ENCODE measurements at regions not wholly inside any gene's neighbourhood (a gene's known extent, or its start where the extent isn't known, plus 50 kb on each side); places are given as distances from the start of the nearest gene placed in this dataset.

- Histone ChIP-seq H3K27ac (peak overlapping the region; percentile 2 to 85 (median 70)), H3K4me3 (no peak overlapping the region), H3K9me3 (no peaks in the 10 kb centered on the region), H3K4me1 (peaks cover 0 to 24% (median 9%) of the 10 kb centered on the region in 6 donors), H3K27me3 (replicated peaks in 1 of 7) (no peaks in the 10 kb centered on the region), H3K36me3 (no peaks in the 10 kb centered on the region)
- DNase-seq: no peak
- intact Hi-C loops (cut with DNase I; ENCODE audit: low total_unique reads): no loop called here
- WGBS, 5 donors: 57 to 71% (median 62%) methylated on average over 6 of the region's 6 CpGs
- TF ChIP-seq POLR2AphosphoS5 (IDR thresholded peaks at IDR 0.05) (peak in 1 of 3 donors; percentile 50), CTCF (IDR thresholded peaks at IDR 0.05 in 8 of 11, conservative IDR thresholded peaks at IDR 0.05 in 3 of 11) (no peak), POLR2A (IDR thresholded peaks at IDR 0.05) (no peak)
Measured at GRCh38 chr21:39055167-39055767, 128.0 kb downstream of the PSMG1 start.

- Histone ChIP-seq H3K27ac (peak overlapping the region in 7 of 8 donors; percentile 59 to 85 (median 70)), H3K4me3 (no peak overlapping the region), H3K27me3 (replicated peaks in 1 of 7) (no peaks in the 10 kb centered on the region), H3K36me3 (no peaks in the 10 kb centered on the region), H3K4me1 (peaks cover 0 to 24% (median 9%) of the 10 kb centered on the region in 6 donors), H3K9me3 (no peaks in the 10 kb centered on the region)
- intact Hi-C loops (cut with DNase I; ENCODE audit: low total_unique reads): no loop called here
- DNase-seq: no peak
- 73 to 94% (median 87%) methylated on average over 4 of the region's 4 CpGs for WGBS, 5 donors
- no peak for TF ChIP-seq POLR2AphosphoS5 (IDR thresholded peaks at IDR 0.05)
- no peak for TF ChIP-seq POLR2A (IDR thresholded peaks at IDR 0.05)
- no peak for TF ChIP-seq CTCF (IDR thresholded peaks at IDR 0.05 in 8 of 11, conservative IDR thresholded peaks at IDR 0.05 in 3 of 11)
Measured at GRCh38 chr21:39054066-39054465, 129.2 kb downstream of the PSMG1 start.

GRCh38 chr21:39053126-39053525, 130.1 kb downstream of the PSMG1 start:
- Histone ChIP-seq H3K27ac (peak overlapping the region in 4 of 8 donors; percentile 67 to 85 (median 74)), H3K9me3 (no peaks in the 10 kb centered on the region), H3K27me3 (replicated peaks in 1 of 7) (no peaks in the 10 kb centered on the region), H3K36me3 (no peaks in the 10 kb centered on the region), H3K4me1 (peaks cover 0 to 24% (median 9%) of the 10 kb centered on the region in 6 donors), H3K4me3 (no peak overlapping the region)
- 86 to 93% (median 90%) methylated on average over 11 of the region's 11 CpGs for WGBS, 5 donors
- DNase-seq: no peak
- no peak for TF ChIP-seq CTCF (IDR thresholded peaks at IDR 0.05 in 8 of 11, conservative IDR thresholded peaks at IDR 0.05 in 3 of 11)
- TF ChIP-seq POLR2AphosphoS5 (IDR thresholded peaks at IDR 0.05): no peak
- no peak for TF ChIP-seq POLR2A (IDR thresholded peaks at IDR 0.05)
- intact Hi-C loops (cut with DNase I; ENCODE audit: low total_unique reads): no loop called here

GRCh38 chr21:39052718-39053117, 130.5 kb downstream of the PSMG1 start:
- WGBS, 5 donors: 83 to 98% (median 93%) methylated on average over 7 of the region's 7 CpGs
- intact Hi-C loops (cut with DNase I; ENCODE audit: low total_unique reads): no loop called here
- H3K36me3 ChIP-seq: no peaks in the 10 kb centered on the region

More at GRCh38 chr21:39052718-39053117, 130.5 kb downstream of the PSMG1 start:
- H3K4me1 ChIP-seq: peaks cover 0 to 24% (median 9%) of the 10 kb centered on the region in 6 donors
- TF ChIP-seq POLR2AphosphoS5 (IDR thresholded peaks at IDR 0.05) (no peak), POLR2A (IDR thresholded peaks at IDR 0.05) (no peak), CTCF (IDR thresholded peaks at IDR 0.05 in 8 of 11, conservative IDR thresholded peaks at IDR 0.05 in 3 of 11) (no peak)
- no peaks in the 10 kb centered on the region for H3K27me3 ChIP-seq (replicated peaks in 1 of 7)
- no peak for DNase-seq
- no peaks in the 10 kb centered on the region for H3K9me3 ChIP-seq
- peak overlapping the region in 1 of 8 donors; percentile 78 for H3K27ac ChIP-seq
- H3K4me3 ChIP-seq: no peak overlapping the region
